Fibroblast of skin of back (primary cell): ENCODE measurements at regions not wholly inside any gene's neighbourhood (a gene's known extent, or its start where the extent isn't known, plus 50 kb on each side); places are given as distances from the start of the nearest gene placed in this dataset.

Experiments
- DNase-seq: peaks from one replicate; pipeline ENCODE4 v3.0.0-alpha.2; 2013

DNA sequence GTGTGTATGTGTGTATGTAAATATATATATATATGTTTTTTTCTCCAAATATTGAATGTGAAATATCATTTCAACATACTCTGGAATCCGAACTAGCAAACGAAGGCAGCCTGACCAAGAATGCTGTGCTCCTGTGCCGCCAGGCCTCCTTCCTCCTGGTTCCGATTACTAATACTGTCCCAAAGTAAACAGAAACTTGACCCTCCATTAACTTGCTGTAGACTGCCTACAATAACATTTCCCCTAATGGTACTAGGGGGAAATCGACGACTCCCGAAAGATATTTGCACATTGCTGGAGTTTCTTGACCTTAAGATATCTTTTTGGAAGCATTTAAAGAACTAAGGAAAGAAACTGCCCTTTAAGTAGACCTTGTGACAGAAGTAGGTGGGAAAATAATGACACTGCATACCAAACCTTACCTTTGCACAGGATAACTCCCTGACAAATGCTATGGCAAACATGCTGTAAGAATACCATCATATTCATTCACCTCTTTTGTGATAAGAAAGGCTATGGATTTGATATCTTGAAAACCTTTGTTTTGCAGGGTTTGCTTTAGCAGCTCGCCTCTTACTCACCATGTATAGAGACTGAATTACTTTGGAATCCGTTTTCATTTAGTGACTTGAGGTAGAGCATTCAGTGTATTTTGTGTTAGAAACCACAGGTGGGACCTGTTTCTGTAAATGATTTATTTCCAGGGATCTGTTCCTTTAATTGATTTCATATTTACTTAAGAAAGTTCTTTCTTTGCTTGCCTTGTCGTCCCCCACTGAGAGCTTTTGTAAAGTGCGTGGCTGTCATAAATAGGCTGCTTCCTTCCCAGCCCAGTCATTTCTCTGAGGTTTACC lies 80.1 kb downstream of the KLF5 start:
- DNase-seq, result no peak

DNA sequence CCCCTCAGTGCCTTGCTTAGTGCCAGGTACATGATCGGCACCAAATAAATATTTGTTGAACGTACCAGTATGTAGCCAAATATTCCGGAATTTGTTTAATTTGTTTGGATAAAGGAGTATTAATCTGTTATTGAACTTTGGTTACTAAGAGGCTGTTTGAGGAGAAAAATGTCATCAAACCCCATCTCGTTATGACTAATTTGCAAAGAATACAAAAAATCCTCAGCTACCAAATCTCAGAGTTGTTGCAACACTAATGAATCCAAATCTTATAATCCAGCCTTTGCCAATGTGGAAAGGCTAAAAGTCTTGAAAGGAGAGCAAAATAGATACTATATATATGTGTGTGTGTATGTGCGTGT lies 79.5 kb downstream of the KLF5 start:
- DNase-seq, result peak; percentile 38

DNA sequence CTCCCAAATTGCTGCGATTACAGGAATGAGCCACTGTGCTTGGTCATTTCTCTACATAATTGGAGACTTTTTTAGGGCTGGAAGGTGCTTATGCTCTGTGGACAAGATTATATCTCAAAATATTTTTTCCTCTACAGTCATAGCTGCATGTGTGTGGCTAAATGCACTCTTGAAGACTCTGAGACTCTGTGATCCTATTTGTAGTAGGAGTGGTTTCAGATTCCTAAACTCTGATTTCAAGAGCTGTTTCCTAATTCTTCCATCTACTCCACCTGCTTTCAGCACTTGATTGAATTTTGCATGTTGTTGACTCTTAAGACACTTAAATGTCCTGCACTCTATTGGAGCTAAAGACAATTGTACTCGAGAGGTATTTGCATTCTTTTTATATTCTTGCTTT lies 78.0 kb downstream of the KLF5 start:
- no peak for DNase-seq

DNA sequence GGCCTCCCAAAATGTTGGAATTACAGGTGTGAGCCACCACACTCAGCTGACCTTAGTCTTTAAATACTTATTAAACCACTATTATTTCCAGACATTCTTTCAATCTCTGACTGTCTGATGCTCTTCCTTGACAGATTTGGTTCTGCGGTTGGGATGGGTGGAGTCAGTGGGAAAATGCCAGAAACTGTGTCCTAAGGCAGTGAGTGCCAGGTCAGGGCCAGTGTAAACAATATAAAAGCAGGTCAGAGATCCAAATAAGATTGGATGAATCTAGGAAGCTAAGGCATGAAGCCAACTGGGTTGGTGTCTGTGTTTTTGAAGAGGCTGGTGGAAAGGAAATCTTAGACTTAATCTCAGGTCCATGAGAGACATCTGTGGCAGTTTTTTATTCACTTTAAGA lies 74.7 kb downstream of the KLF5 start:
- peak; percentile 28 for DNase-seq

DNA sequence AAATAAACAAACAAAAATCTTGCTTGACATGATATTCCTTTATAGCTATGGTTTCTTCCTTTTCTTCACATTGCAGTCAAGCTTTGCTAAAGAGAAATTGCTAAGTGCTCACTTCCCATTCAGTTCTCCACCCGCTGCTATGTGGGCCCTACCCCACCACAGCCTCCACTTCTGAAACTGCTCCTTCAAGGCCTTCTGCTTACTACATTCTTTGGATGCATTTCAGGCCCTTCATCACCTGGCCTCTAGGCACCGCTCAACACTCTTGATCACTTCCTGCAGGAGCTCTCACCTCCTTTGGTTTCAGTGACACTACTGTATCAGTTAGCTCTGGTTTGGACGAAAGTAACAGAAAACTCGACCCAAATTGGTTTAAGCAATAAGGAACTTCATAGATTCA lies 72.4 kb downstream of the KLF5 start:
- no peak for DNase-seq

DNA sequence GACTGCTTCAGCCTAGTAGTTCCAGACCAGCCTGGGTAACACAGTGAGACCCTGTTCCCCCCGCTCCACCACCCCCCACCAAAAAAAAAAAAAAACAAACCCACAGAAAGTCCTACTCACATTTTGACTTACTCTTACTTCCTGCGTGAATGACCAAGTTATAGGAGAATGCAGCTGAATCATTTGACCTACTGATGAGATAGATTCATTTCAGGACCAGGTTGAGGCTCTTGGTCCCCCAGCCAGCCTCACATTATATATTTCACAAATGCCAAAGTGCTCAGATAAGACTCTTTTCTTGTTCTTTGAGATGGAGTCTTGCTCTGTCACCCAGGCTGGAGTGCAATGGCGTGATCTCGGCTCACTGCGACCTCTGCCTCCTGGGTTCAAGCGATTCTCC lies 70.2 kb downstream of the KLF5 start:
- DNase-seq, result no peak
